ENCODE measurements at regions not wholly inside any gene's neighbourhood (a gene's known extent, or its start where the extent isn't known, plus 50 kb on each side); places are given as distances from the start of the nearest gene placed in this dataset.
"Not testable (repeated sequence)": the region's sequence is repeated elsewhere in the genome, so short reads cannot be mapped to it uniquely, and the experiment has no call there.

- DNase-seq = no peak
Measured at GRCh38 chr18:44568986-44569385, 111.7 kb upstream of the SETBP1 start.

- no peak for DNase-seq
Measured at GRCh38 chr18:44569391-44570055, 111.2 kb upstream of the SETBP1 start.

- peak in 1 of 2 donors; percentile 13 for DNase-seq
Measured at GRCh38 chr18:44579028-44579702, 101.5 kb upstream of the SETBP1 start.

GRCh38 chr18:44579745-44580144 is 100.9 kb upstream of the SETBP1 start:
- peak in 1 of 2 donors; percentile 15 for DNase-seq

- DNase-seq = no peak
Measured at GRCh38 chr18:44580159-44580558, 100.5 kb upstream of the SETBP1 start.

- not testable (repeated sequence) for DNase-seq
Measured at GRCh38 chr18:44580782-44581181, 99.9 kb upstream of the SETBP1 start.

- no peak for DNase-seq
Measured at GRCh38 chr18:44582456-44582855, 98.2 kb upstream of the SETBP1 start.

- no peak for DNase-seq
Measured at GRCh38 chr18:44584900-44585299, 95.8 kb upstream of the SETBP1 start.

- no peak for DNase-seq
Measured at GRCh38 chr18:44586782-44587524, 93.7 kb upstream of the SETBP1 start.

GRCh38 chr18:44588508-44588907 is 92.2 kb upstream of the SETBP1 start:
- DNase-seq = no peak

- DNase-seq = no peak
Measured at GRCh38 chr18:44589693-44590355, 90.9 kb upstream of the SETBP1 start.

- DNase-seq = no peak
Measured at GRCh38 chr18:44590956-44591670, 89.6 kb upstream of the SETBP1 start.

GRCh38 chr18:44592639-44593038 is 88.0 kb upstream of the SETBP1 start:
- no peak for DNase-seq

- no peak for DNase-seq
Measured at GRCh38 chr18:44594799-44595467, 85.8 kb upstream of the SETBP1 start.

GRCh38 chr18:44597797-44598196 is 82.9 kb upstream of the SETBP1 start:
- no peak for DNase-seq

GRCh38 chr18:44598514-44598913 is 82.2 kb upstream of the SETBP1 start:
- DNase-seq = no peak

- no peak for DNase-seq
Measured at GRCh38 chr18:44599412-44599811, 81.3 kb upstream of the SETBP1 start.

- no peak for DNase-seq
Measured at GRCh38 chr18:44601447-44601846, 79.2 kb upstream of the SETBP1 start.

GRCh38 chr18:44602380-44602779 is 78.3 kb upstream of the SETBP1 start:
- no peak for DNase-seq

- DNase-seq = no peak
Measured at GRCh38 chr18:44602845-44603244, 77.8 kb upstream of the SETBP1 start.

GRCh38 chr18:44609181-44609941 is 71.3 kb upstream of the SETBP1 start:
- no peak for DNase-seq

All from inflammatory macrophage (primary cell).